ENCODE measurements at regions not wholly inside any gene's neighbourhood (a gene's known extent, or its start where the extent isn't known, plus 50 kb on each side); places are given as distances from the start of the nearest gene placed in this dataset.
"Not testable (repeated sequence)": the region's sequence is repeated elsewhere in the genome, so short reads cannot be mapped to it uniquely, and the experiment has no call there.

DNA sequence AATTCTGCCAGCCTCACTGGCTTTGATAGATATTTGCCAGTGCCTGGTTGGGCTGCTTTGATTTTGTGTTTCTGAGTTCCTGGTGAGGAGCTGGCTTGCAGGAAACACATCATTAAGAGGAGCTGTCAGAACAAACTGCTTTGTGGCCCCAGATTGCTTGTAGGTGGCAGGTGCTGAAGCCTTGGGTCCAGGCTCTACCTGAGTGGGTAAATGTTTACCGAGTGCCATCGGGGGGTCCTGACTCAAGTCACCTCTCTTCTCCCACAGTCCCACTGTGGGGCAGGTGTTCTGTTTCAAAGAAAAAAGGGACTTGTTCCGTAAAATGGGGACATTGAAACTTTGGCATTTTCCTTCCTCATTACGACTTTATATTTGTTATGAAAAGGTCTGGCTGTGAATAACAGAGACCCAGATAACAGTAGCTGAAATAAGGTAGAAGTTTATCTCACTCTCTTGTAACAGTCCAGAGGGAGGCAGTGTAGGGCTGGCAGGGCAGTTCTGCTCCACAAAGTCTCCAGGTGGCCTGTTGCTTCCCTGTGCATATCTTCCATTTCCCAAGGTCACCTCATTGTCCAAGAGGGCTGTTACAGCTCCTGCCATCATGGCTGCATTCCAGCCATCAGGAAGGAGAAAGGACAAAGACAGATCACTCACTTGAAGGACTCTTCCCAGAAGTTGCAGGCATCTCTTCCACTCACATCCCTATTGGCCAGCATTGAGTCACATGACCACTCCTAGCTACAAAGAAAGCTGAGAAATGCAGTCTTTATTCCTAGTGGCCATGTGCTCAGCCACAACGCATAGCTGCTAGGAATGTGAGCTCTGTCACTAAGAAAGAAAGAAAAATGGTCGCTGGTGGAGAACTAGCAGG lies 149.9 kb upstream of the KCNG1 start:
- no peak overlapping the region for H3K4me3 ChIP-seq (ENCODE audit: low read depth, low read length)
- TF ChIP-seq, protein P1, sequence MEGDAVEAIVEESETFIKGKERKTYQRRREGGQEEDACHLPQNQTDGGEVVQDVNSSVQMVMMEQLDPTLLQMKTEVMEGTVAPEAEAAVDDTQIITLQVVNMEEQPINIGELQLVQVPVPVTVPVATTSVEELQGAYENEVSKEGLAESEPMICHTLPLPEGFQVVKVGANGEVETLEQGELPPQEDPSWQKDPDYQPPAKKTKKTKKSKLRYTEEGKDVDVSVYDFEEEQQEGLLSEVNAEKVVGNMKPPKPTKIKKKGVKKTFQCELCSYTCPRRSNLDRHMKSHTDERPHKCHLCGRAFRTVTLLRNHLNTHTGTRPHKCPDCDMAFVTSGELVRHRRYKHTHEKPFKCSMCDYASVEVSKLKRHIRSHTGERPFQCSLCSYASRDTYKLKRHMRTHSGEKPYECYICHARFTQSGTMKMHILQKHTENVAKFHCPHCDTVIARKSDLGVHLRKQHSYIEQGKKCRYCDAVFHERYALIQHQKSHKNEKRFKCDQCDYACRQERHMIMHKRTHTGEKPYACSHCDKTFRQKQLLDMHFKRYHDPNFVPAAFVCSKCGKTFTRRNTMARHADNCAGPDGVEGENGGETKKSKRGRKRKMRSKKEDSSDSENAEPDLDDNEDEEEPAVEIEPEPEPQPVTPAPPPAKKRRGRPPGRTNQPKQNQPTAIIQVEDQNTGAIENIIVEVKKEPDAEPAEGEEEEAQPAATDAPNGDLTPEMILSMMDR (IDR thresholded peaks at IDR 0.05; ENCODE audit: low read depth, low read length, missing control alignments) = no peak
- in situ Hi-C loops (cut with HindIII; ENCODE audit: low sequenced_read_pairs) = no loop called here
- DNase-seq (ENCODE audit: low read depth) = no peak

GRCh38 chr20:51171141-51171540 lies 148.2 kb upstream of the KCNG1 start:
- TF ChIP-seq, protein P1 (IDR thresholded peaks at IDR 0.05; ENCODE audit: low read depth, low read length, missing control alignments) = no peak
- in situ Hi-C loops (cut with HindIII; ENCODE audit: low sequenced_read_pairs) = no loop called here
- no peak for DNase-seq (ENCODE audit: low read depth)
- H3K4me3 ChIP-seq (ENCODE audit: low read depth, low read length) = no peak overlapping the region

- in situ Hi-C loops (cut with HindIII; ENCODE audit: low sequenced_read_pairs) = loop anchor here (5.0 kb wide), 2 partner anchors 72 to 83 kb away; no protein-coding TSS in a partner anchor
- no peak for DNase-seq (ENCODE audit: low read depth)
- H3K4me3 ChIP-seq (ENCODE audit: low read depth, low read length) = no peak overlapping the region
- TF ChIP-seq, protein P1 (IDR thresholded peaks at IDR 0.05; ENCODE audit: low read depth, low read length, missing control alignments) = no peak
Observed at GRCh38 chr20:51169813-51170212, 146.9 kb upstream of the KCNG1 start.

GRCh38 chr20:51167911-51168310 lies 145.0 kb upstream of the KCNG1 start:
- not testable (repeated sequence) for H3K4me3 ChIP-seq (ENCODE audit: low read depth, low read length)

DNA sequence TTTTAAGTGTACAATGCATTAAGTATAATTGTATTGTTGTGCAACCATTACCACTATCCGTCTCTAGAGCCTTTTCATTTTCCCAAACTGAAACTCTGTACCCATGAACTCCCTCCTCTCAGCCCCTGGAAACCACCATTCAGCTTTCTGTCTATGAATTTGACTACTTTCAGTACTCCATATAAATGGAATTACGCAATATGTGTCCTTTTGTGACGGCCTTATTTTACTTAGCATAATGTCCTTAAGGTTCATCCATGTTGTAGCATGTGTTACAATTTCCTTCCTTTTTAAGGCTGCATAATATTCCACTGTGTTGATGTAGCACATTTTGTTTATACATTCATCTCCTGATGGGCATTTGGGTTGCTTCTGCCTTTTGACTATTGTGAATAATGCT lies 143.6 kb upstream of the KCNG1 start:
- no peak for DNase-seq (ENCODE audit: low read depth)
- no peak overlapping the region for H3K4me3 ChIP-seq (ENCODE audit: low read depth, low read length)
- in situ Hi-C loops (cut with HindIII; ENCODE audit: low sequenced_read_pairs) = loop anchor here (5.0 kb wide), 2 partner anchors 76 to 79 kb away; no protein-coding TSS in a partner anchor
- TF ChIP-seq, protein P1 (IDR thresholded peaks at IDR 0.05; ENCODE audit: low read depth, low read length, missing control alignments) = no peak

More at GRCh38 chr20:51167911-51168310, 145.0 kb upstream of the KCNG1 start:
- not testable (repeated sequence) for DNase-seq (ENCODE audit: low read depth)
- in situ Hi-C loops (cut with HindIII; ENCODE audit: low sequenced_read_pairs) = loop anchor here (5.0 kb wide), 2 partner anchors 74 to 81 kb away; no protein-coding TSS in a partner anchor

DNA sequence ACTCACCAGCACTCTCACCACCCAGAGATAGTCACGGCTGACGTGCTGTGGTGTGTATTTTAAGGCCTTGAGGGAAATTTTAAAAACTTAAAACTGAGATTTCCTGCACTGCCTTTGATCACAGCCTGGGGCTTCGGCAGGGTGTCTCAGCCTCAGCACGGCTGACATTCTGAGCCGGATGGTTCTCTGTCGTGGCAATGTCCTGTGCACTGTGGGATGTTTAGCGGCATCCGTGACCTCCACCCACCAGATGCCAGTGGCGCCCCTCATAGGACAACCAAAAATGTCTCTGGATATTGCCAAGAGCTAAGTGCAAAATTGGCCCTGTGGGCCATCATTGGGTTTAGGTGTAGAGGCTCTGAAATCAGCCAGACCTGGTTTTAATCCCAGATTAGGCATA lies 142.2 kb upstream of the KCNG1 start:
- DNase-seq (ENCODE audit: low read depth) = no peak
- in situ Hi-C loops (cut with HindIII; ENCODE audit: low sequenced_read_pairs) = loop anchor here (5.0 kb wide), 2 partner anchors 77 to 78 kb away; no protein-coding TSS in a partner anchor
- TF ChIP-seq, protein P1 (IDR thresholded peaks at IDR 0.05; ENCODE audit: low read depth, low read length, missing control alignments) = no peak
- H3K4me3 ChIP-seq (ENCODE audit: low read depth, low read length) = no peak overlapping the region

DNA sequence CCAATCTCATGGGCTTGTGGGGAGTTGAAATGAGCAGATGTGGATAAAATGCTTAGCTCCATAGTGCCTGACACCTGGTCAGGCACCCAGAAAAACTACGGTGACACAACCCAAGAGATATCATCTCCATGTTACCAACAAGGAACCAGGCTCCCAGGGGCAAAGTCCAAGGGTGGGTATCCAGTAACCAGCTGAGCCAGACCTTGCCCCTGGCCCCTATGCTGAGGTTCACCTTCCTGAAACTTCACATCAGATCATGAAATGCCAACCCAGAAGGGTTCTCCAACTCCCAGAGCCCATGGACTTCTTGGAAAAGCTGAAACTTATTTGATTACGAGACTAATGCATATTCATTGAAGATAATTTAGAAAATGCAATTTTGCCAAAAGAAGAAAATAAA lies 141.8 kb upstream of the KCNG1 start:
- in situ Hi-C loops (cut with HindIII; ENCODE audit: low sequenced_read_pairs) = loop anchor here (5.0 kb wide), 2 partner anchors 77 to 78 kb away; no protein-coding TSS in a partner anchor
- TF ChIP-seq, protein P1 (IDR thresholded peaks at IDR 0.05; ENCODE audit: low read depth, low read length, missing control alignments) = no peak
- H3K4me3 ChIP-seq (ENCODE audit: low read depth, low read length) = no peak overlapping the region
- no peak for DNase-seq (ENCODE audit: low read depth)

Measured in astrocyte of the cerebellum (primary cell).